ENCODE measurements at regions not wholly inside any gene's neighbourhood (a gene's known extent, or its start where the extent isn't known, plus 50 kb on each side); places are given as distances from the start of the nearest gene placed in this dataset.

GRCh38 chr6:113057567-113058053 lies 710.5 kb downstream of the RFPL4B start:
- H3K4me2 ChIP-seq: no peak overlapping the region
- no peak overlapping the region for H2AFZ ChIP-seq (ENCODE audit: low read depth)
- H4K20me1 ChIP-seq (ENCODE audit: insufficient read depth): no peaks in the 10 kb centered on the region
- WGBS (ENCODE audit: low lambda C conversion rate): 12% methylated on average over 1 of the region's 1 CpG
- no peaks in the 10 kb centered on the region for H3K36me3 ChIP-seq (replicated peaks in 1 of 2; ENCODE audit: control insufficient read depth in 1 of 2, insufficient read depth in 2 of 2, low read length in 1 of 2)
- H3K79me2 ChIP-seq (ENCODE audit: insufficient read depth): no peaks in the 10 kb centered on the region
- H3K27me3 ChIP-seq (ENCODE audit: insufficient read depth): no peaks in the 10 kb centered on the region
- ChIA-PET POLR2A (no interaction called here), CTCF (no interaction called here)
- DNase-seq: no peak
- H3K4me3 ChIP-seq (ENCODE audit: low read depth in 2 of 2, low read length in 1 of 2): no peak overlapping the region
- no peak overlapping the region for H3K9ac ChIP-seq
- no peaks in the 10 kb centered on the region for H3K4me1 ChIP-seq (ENCODE audit: control insufficient read depth in 1 of 2, insufficient read depth in 2 of 2, low read depth in 1 of 2, low read length in 1 of 2)
- TF ChIP-seq NFIC (IDR thresholded peaks at IDR 0.05; ENCODE audit: borderline replicate concordance) (no peak), FOXM1 (IDR thresholded peaks at IDR 0.05; ENCODE audit: low read depth) (no peak), TEAD4 (IDR thresholded peaks at IDR 0.05; ENCODE audit: borderline replicate concordance, insufficient read depth) (no peak), YY1 (IDR thresholded peaks at IDR 0.05; ENCODE audit: low read depth) (no peak), IRF3 (IDR thresholded peaks at IDR 0.05; ENCODE audit: low read depth, low read length) (no peak), POLR2AphosphoS5 (IDR thresholded peaks at IDR 0.05; ENCODE audit: low read depth, low read length) (no peak), RCOR1 (IDR thresholded peaks at IDR 0.05; ENCODE audit: low read length) (no peak), RFX5 (IDR thresholded peaks at IDR 0.05; ENCODE audit: low read length) (no peak), GATA2 (CRISPR knock-in tag; IDR thresholded peaks at IDR 0.05) (no peak)
- H3F3A ChIP-seq (replicated peaks; ENCODE audit: insufficient read depth): peaks cover 7% of the 10 kb centered on the region
- no peak overlapping the region for H3K27ac ChIP-seq (ENCODE audit: low read depth in 2 of 2, low read length in 1 of 2)
- no peaks in the 10 kb centered on the region for H3K9me3 ChIP-seq
- H3K9me2 ChIP-seq: no peaks in the 10 kb centered on the region

GRCh38 chr6:113060664-113061063 lies 713.5 kb downstream of the RFPL4B start:
- H3K9me3 ChIP-seq: no peaks in the 10 kb centered on the region
- no peak overlapping the region for H3K9ac ChIP-seq
- ChIA-PET POLR2A (interaction anchor here (0.7 kb wide), 1 partner anchor 9 kb away, joined by 3 read pairs; no protein-coding TSS in a partner anchor), CTCF (interaction anchor here (1.3 kb wide), 1 partner anchor 798 kb away, joined by 3 read pairs; no protein-coding TSS in a partner anchor)
- peaks cover 4 to 7% of the 10 kb centered on the region in 2 experiments; a peak in 2 of 4 replicates for H3K4me1 ChIP-seq (ENCODE audit: control insufficient read depth in 1 of 2, insufficient read depth in 2 of 2, low read depth in 1 of 2, low read length in 1 of 2)
- H3K4me2 ChIP-seq: no peak overlapping the region
- no peak overlapping the region for H3K27ac ChIP-seq (ENCODE audit: low read depth in 2 of 2, low read length in 1 of 2)
- H3K27me3 ChIP-seq (ENCODE audit: insufficient read depth): no peaks in the 10 kb centered on the region
- H3K4me3 ChIP-seq (ENCODE audit: low read depth in 2 of 2, low read length in 1 of 2): no peak overlapping the region
- H3K79me2 ChIP-seq (ENCODE audit: insufficient read depth): no peaks in the 10 kb centered on the region
- TF ChIP-seq FOXJ3 (CRISPR knock-in tag; IDR thresholded peaks at IDR 0.05): no peak
- no peak for TF ChIP-seq NFIC (IDR thresholded peaks at IDR 0.05; ENCODE audit: borderline replicate concordance)
- TF ChIP-seq SMC3 (IDR thresholded peaks at IDR 0.05; ENCODE audit: low read depth, low read length): no peak
- TF ChIP-seq EZH2phosphoT487 (IDR thresholded peaks at IDR 0.05; ENCODE audit: borderline replicate concordance, low read depth): no peak
- TF ChIP-seq CHD2 (IDR thresholded peaks at IDR 0.05; ENCODE audit: low read length, partially characterized antibody): no peak
- TF ChIP-seq MEF2A (IDR thresholded peaks at IDR 0.05; ENCODE audit: borderline replicate concordance, low read depth): no peak
- no peak for TF ChIP-seq USF2 (IDR thresholded peaks at IDR 0.05; ENCODE audit: borderline replicate concordance, low read depth, low read length)
- no peak for TF ChIP-seq PBX3 (IDR thresholded peaks at IDR 0.05)
- TF ChIP-seq MXI1 (IDR thresholded peaks at IDR 0.05; ENCODE audit: low read depth, low read length): no peak
- TF ChIP-seq FOXM1 (IDR thresholded peaks at IDR 0.05; ENCODE audit: low read depth): no peak
- TF ChIP-seq NRF1 (IDR thresholded peaks at IDR 0.05; ENCODE audit: low read depth, low read length): no peak
- no peak for TF ChIP-seq FOSL2 (IDR thresholded peaks at IDR 0.05; ENCODE audit: borderline replicate concordance, low read depth)
- no peak for TF ChIP-seq TCF12 (IDR thresholded peaks at IDR 0.05)
- no peak for TF ChIP-seq GATA2 (CRISPR knock-in tag; IDR thresholded peaks at IDR 0.05)
- no peak for TF ChIP-seq JUND (IDR thresholded peaks at IDR 0.05)
- H3K36me3 ChIP-seq (replicated peaks in 1 of 2; ENCODE audit: control insufficient read depth in 1 of 2, insufficient read depth in 2 of 2, low read length in 1 of 2): no peaks in the 10 kb centered on the region
- H3F3A ChIP-seq (replicated peaks; ENCODE audit: insufficient read depth): peaks cover 10% of the 10 kb centered on the region
- no peak for DNase-seq
- WGBS (ENCODE audit: low lambda C conversion rate): 78% methylated on average over 2 of the region's 2 CpGs
- no peaks in the 10 kb centered on the region for H4K20me1 ChIP-seq (ENCODE audit: insufficient read depth)
- no peak overlapping the region for H2AFZ ChIP-seq (ENCODE audit: low read depth)
- H3K9me2 ChIP-seq: no peaks in the 10 kb centered on the region

Data from SK-N-SH (cell line).